GM21360 (cell line): ENCODE measurements at regions not wholly inside any gene's neighbourhood (a gene's known extent, or its start where the extent isn't known, plus 50 kb on each side); places are given as distances from the start of the nearest gene placed in this dataset.

ENCODE experiments used
- ATAC-seq: cut with Tn5 transposase; IDR thresholded peaks from one replicate; pipeline ENCODE4 v1.9.1; 2021; ENCODE audit warnings: mild to moderate bottlenecking, moderate library complexity; ENCODE audit not compliant: unreplicated experiment

- ATAC-seq = no peak
Observed at GRCh38 chr12:42979746-42980145, 390.2 kb upstream of the PRICKLE1 start.

DNA sequence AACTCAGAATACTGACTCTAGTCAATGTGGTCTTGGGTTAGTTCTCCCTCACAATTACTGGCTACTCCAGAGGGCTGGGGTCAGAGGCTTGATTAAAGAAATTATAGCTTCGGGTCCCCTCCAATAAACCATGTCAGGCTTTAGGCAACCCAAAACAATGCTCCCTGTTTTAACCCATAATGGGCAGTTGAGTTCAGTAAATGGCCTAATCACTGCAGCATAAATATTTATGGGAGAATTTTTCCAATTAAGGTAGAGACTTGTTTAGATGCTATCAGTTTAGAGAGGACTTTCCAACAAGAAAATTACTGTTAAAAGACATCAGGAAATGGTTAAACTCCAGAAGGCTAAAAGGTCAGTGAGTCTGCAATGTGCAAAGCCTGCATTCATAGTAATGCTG is 389.2 kb upstream of the PRICKLE1 start:
- ATAC-seq = no peak

GRCh38 chr12:42977451-42978230 is 388.1 kb upstream of the PRICKLE1 start:
- ATAC-seq = no peak

- no peak for ATAC-seq
Observed at GRCh38 chr12:42976620-42977019, 387.1 kb upstream of the PRICKLE1 start.

DNA sequence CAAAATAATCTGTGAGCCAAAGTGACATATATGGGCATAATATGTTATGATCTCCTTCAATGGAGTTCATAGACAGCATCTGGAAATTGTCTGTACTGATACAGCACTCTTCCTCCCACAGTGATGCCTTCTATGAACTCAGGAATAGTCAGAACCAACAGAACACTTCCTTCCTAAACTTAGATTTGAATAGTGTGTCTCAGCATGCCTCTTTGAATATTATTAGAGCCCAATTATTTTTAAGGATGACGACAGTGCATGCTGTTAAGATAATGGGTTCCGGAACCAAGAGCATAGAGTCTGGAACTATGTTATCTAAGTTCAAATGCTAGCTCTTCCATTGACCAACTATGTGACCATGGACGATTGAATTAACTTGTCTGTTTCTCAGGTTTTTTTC is 386.6 kb upstream of the PRICKLE1 start:
- no peak for ATAC-seq

GRCh38 chr12:42969355-42969754 is 379.8 kb upstream of the PRICKLE1 start:
- ATAC-seq = no peak

DNA sequence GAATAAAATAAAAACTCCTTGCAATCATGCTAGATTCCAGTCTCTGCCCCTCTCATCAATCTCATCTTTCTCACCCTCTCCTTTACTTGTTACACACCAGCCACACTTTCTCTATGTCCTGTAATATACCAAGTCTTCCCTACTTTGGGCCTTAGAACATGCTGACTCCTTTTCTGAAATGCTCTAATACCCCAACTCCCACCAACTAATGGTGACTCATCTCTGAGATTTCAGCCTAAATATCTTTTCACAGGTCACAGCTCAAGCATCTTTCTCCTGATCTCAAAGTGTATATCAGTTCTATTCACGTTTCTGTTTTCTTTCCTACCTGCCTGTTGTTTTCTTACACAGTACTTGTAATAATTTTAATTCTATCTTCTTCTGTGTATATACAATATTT is 378.9 kb upstream of the PRICKLE1 start:
- ATAC-seq = no peak

- ATAC-seq = no peak
Observed at GRCh38 chr12:42967850-42968249, 378.3 kb upstream of the PRICKLE1 start.

GRCh38 chr12:42963988-42964387 is 374.4 kb upstream of the PRICKLE1 start:
- no peak for ATAC-seq

GRCh38 chr12:42962384-42962783 is 372.8 kb upstream of the PRICKLE1 start:
- ATAC-seq = no peak

- ATAC-seq = no peak
Observed at GRCh38 chr12:42961395-42961794, 371.8 kb upstream of the PRICKLE1 start.

DNA sequence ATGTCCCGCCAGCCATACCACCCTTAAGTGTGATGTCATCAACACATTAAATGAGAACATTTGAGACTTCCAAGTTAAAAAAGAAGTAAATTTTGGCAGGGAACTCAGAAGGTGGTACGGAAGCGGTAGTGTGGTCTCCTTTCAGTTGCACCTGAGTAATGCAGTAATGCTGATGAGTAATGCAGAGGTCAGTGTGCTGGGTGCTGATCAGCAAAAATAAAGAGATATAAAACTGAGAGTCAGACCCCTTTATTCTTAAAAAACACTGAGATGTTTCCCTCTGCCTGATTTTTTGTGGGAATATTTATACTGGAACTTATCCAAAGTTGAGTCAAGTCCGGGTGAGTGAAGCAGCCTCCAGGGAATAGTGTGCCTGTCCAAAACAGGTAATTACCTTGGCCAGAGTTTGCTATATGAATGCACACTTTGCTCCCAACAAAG is 370.6 kb upstream of the PRICKLE1 start:
- no peak for ATAC-seq

- no peak for ATAC-seq
Observed at GRCh38 chr12:42958291-42958674, 368.7 kb upstream of the PRICKLE1 start.

DNA sequence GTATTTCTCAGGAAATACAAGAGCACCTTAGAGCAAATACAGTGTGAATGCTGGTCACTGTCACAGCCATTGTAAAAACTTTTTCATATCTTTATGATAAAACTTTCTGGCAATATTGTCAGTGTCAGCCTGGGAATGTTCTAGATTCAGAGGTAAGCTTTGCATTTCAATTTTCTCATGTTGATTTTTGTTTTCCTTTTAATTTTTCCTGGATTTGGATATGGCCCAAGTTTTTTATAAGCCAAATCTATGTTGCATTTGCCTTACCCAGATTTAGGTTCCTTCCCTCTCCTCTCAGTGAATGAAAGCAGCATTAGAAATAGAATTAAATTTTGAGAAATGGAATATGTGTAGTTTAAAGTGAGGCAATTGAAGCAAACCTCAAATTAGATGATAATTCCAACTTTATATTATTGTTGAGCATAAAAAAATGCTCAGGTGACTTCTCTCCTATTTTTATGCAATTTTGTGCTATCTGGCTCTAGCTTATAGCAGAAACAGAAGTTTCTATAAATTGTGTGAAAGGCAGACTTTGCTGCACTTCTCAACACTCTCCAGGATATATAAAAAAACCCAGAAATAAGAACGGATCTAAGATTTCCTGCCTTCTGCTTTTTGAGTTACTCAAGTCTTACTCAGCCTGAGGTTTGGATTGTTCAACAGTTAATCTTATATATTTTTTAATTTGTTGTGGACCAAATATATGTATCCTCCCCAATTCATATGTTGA is 368.2 kb upstream of the PRICKLE1 start:
- ATAC-seq = no peak

GRCh38 chr12:42957136-42957535 is 367.6 kb upstream of the PRICKLE1 start:
- no peak for ATAC-seq

- ATAC-seq = no peak
Observed at GRCh38 chr12:42953021-42953420, 363.5 kb upstream of the PRICKLE1 start.

GRCh38 chr12:42946871-42947381 is 357.4 kb upstream of the PRICKLE1 start:
- ATAC-seq = no peak

GRCh38 chr12:42945927-42946326 is 356.4 kb upstream of the PRICKLE1 start:
- no peak for ATAC-seq

- no peak for ATAC-seq
Observed at GRCh38 chr12:42944516-42944915, 355.0 kb upstream of the PRICKLE1 start.

DNA sequence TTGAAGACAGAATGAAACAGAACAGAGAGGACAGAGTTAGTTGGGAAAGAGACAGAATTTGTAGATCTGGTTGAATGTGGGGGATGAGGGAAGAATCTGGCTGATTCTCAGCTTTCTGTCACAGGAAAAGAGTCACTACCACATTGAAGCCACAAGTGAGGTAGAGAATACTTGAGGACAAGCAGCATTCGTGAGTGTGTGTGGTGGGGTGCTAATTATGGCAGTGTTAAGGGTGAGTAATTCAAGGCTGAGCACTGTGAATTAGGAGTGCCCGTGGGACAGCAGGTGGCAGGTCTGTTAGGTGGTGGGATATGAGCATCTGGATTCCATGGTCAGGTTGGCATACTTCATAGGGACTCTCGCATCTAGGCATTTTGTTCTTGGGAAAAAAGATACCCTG is 347.4 kb upstream of the PRICKLE1 start:
- ATAC-seq = no peak

DNA sequence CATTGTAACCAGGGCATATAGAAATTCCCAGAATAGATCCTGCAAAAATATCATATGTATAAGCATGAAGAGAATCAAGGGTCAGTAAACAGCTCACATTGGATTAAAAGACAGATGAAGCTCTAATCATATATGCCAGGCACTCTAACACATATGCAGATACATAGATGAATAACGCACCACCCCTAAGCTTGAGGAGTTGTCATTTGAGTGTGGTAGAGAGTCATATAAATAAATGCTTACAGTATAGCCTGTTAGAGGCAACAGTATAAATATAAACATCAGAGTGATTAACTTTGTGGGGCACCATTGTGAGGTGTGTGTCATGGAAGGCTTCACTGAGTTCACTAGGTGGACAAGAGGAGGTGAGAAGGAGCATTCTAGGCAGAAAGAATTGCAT is 346.7 kb upstream of the PRICKLE1 start:
- ATAC-seq = no peak

DNA sequence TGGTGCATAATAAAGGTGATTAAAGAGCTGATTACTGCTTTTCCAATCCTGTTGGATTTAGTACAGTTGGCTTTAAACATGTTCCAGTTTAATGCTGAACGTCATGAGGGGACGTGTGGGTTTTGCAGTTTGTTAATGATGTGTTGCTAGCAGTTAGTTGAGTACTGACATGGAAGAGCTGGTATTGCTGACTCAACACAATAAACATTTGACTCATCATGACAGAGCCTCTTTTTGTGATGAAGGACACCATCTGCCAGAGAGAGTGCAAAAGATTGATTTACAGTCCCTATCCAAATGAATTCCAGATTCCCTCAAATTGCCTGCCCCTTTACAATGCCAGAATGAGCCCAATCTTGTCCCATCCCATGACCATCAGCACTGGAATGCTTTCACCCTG is 346.2 kb upstream of the PRICKLE1 start:
- ATAC-seq = no peak
